ENCODE measurements at regions not wholly inside any gene's neighbourhood (a gene's known extent, or its start where the extent isn't known, plus 50 kb on each side); places are given as distances from the start of the nearest gene placed in this dataset.

GRCh38 chr5:17037751-17038150 is 101.7 kb upstream of the MYO10 start:
- no peak for TF ChIP-seq EZH2 (IDR thresholded peaks at IDR 0.05; ENCODE audit: insufficient read depth, poor library complexity, severe bottlenecking)
- TF ChIP-seq EZH2phosphoT487 (IDR thresholded peaks at IDR 0.05; ENCODE audit: insufficient read depth, low read depth) = no peak

Data from GM23248 (cell line).